Peyer's patch (tissue), 4 donors: ENCODE measurements at regions not wholly inside any gene's neighbourhood (a gene's known extent, or its start where the extent isn't known, plus 50 kb on each side); places are given as distances from the start of the nearest gene placed in this dataset.

Source experiments
- CTCF ChIP-seq, 6 experiments: fragments of 450-650 bp in 4 of 6; fragments of 200-600 bp in 2 of 6; sonication (generic) in 1 of 6; IDR thresholded peaks; one replicate each; pipeline ENCODE4 v1.5.1; 2017 to 2019; ENCODE audit warnings: antibody characterized with exemption in 6 of 6, mild to moderate bottlenecking in 3 of 6, moderate library complexity in 1 of 6
- POLR2A ChIP-seq, 2 donors: fragments of 450-650 bp; IDR thresholded peaks; one replicate each; pipeline ENCODE4 v1.5.1; 2017; ENCODE audit warnings: antibody characterized with exemption in 2 of 2, mild to moderate bottlenecking in 2 of 2, moderate library complexity in 2 of 2

GRCh38 chr16:85475691-85476300 is 137.3 kb upstream of the GSE1 start:
- TF ChIP-seq CTCF (IDR thresholded peaks at IDR 0.05) (no peak), POLR2A (IDR thresholded peaks at IDR 0.05) (no peak)
